GM19035 (cell line): ENCODE measurements at regions not wholly inside any gene's neighbourhood (a gene's known extent, or its start where the extent isn't known, plus 50 kb on each side); places are given as distances from the start of the nearest gene placed in this dataset.
"Not testable (repeated sequence)": the region's sequence is repeated elsewhere in the genome, so short reads cannot be mapped to it uniquely, and the experiment has no call there.

ENCODE experiments used
- ATAC-seq: cut with Tn5 transposase; IDR thresholded peaks from one replicate; pipeline ENCODE4 v1.9.1; 2021; ENCODE audit not compliant: unreplicated experiment

- ATAC-seq = no peak
Observed at GRCh38 chr7:127530148-127530547, 55.2 kb downstream of the GCC1 start.

GRCh38 chr7:127527561-127527960 lies 57.8 kb downstream of the GCC1 start:
- ATAC-seq = no peak

- no peak for ATAC-seq
Observed at GRCh38 chr7:127525866-127526480, 59.4 kb downstream of the GCC1 start.

GRCh38 chr7:127516320-127516719 lies 69.1 kb downstream of the GCC1 start:
- ATAC-seq = no peak

- no peak for ATAC-seq
Observed at GRCh38 chr7:127514499-127514898, 70.9 kb downstream of the GCC1 start.

- ATAC-seq = no peak
Observed at GRCh38 chr7:127513311-127513710, 72.1 kb downstream of the GCC1 start.

GRCh38 chr7:127512663-127513062 lies 72.7 kb downstream of the GCC1 start:
- ATAC-seq = no peak

- ATAC-seq = no peak
Observed at GRCh38 chr7:127504715-127505114, 80.7 kb downstream of the GCC1 start.

- ATAC-seq = no peak
Observed at GRCh38 chr7:127501817-127502216, 83.6 kb downstream of the GCC1 start.

GRCh38 chr7:127487381-127487780 lies 94.9 kb upstream of the ZNF800 start:
- ATAC-seq = no peak

GRCh38 chr7:127486654-127487053 lies 94.1 kb upstream of the ZNF800 start:
- peak; percentile 58 for ATAC-seq

GRCh38 chr7:127485482-127485881 lies 93.0 kb upstream of the ZNF800 start:
- no peak for ATAC-seq

- ATAC-seq = no peak
Observed at GRCh38 chr7:127484954-127485353, 92.4 kb upstream of the ZNF800 start.

GRCh38 chr7:127478461-127478860 lies 86.0 kb upstream of the ZNF800 start:
- no peak for ATAC-seq

GRCh38 chr7:127478024-127478355 lies 85.5 kb upstream of the ZNF800 start:
- ATAC-seq = no peak

GRCh38 chr7:127477295-127478023 lies 85.0 kb upstream of the ZNF800 start:
- no peak for ATAC-seq

- no peak for ATAC-seq
Observed at GRCh38 chr7:127476618-127477017, 84.1 kb upstream of the ZNF800 start.

GRCh38 chr7:127474457-127474856 lies 81.9 kb upstream of the ZNF800 start:
- ATAC-seq = no peak

GRCh38 chr7:127473409-127473808 lies 80.9 kb upstream of the ZNF800 start:
- no peak for ATAC-seq

- no peak for ATAC-seq
Observed at GRCh38 chr7:127460077-127460476, 67.6 kb upstream of the ZNF800 start.

- ATAC-seq = not testable (repeated sequence)
Observed at GRCh38 chr7:127451258-127451657, 58.8 kb upstream of the ZNF800 start.

GRCh38 chr7:127448566-127448965 lies 56.1 kb upstream of the ZNF800 start:
- ATAC-seq = no peak
